Karpas-422 (cell line): ENCODE measurements at regions not wholly inside any gene's neighbourhood (a gene's known extent, or its start where the extent isn't known, plus 50 kb on each side); places are given as distances from the start of the nearest gene placed in this dataset.
A peak's percentile ranks its signal among the peaks of the same experiment; 100 is the strongest.
"Not testable (repeated sequence)": the region's sequence is repeated elsewhere in the genome, so short reads cannot be mapped to it uniquely, and the experiment has no call there.

Experiments
- DNase-seq: peaks from one replicate; pipeline ENCODE4 v3.0.0-alpha.2; 2015
- H2AFZ ChIP-seq: fragments of 200-600 bp; sonication (generic); 2 replicates; pipeline ENCODE4 v1.6.1; 2014; ENCODE audit warnings: antibody characterized with exemption, low read length, mixed read lengths
- H3K27ac ChIP-seq: fragments of 200-600 bp; sonication (generic); 2 replicates; pipeline ENCODE4 v1.5.1; 2014; ENCODE audit warnings: mild to moderate bottlenecking, low read length, moderate library complexity
- H3K27me3 ChIP-seq: fragments of 200-600 bp; sonication (generic); 2 replicates; pipeline ENCODE4 v1.6.1; 2014; ENCODE audit warnings: low read length, mixed read lengths
- H3K36me3 ChIP-seq: fragments of 200-600 bp; sonication (generic); 2 replicates; pipeline ENCODE4 v1.6.1; 2014; ENCODE audit warnings: low read length, mixed read lengths; ENCODE audit not compliant: insufficient read depth
- H3K4me1 ChIP-seq: fragments of 200-600 bp; sonication (generic); 2 replicates; pipeline ENCODE4 v1.6.1; 2014; ENCODE audit warnings: mild to moderate bottlenecking, low read length, mixed read lengths
- H3K4me2 ChIP-seq: fragments of 200-600 bp; sonication (generic); 2 replicates; pipeline ENCODE4 v1.6.1; 2014; ENCODE audit warnings: low read length, low read depth, mild to moderate bottlenecking; ENCODE audit not compliant: poor library complexity, severe bottlenecking
- H3K4me3 ChIP-seq: fragments of 200-600 bp; sonication (generic); 2 replicates; pipeline ENCODE4 v1.5.1; 2014; ENCODE audit warnings: mild to moderate bottlenecking, antibody characterized with exemption, low read length, mixed read lengths
- H3K79me2 ChIP-seq: fragments of 200-600 bp; sonication (generic); 2 replicates; pipeline ENCODE4 v1.6.1; 2014; ENCODE audit warnings: mild to moderate bottlenecking, low read length, mixed read lengths
- H3K9ac ChIP-seq: fragments of 200-600 bp; sonication (generic); 2 replicates; pipeline ENCODE4 v1.6.0; 2014; ENCODE audit warnings: low read length
- H3K9me2 ChIP-seq: fragments of 200-600 bp; sonication (generic), shearing (Covaris generic); replicated peaks from 2 replicates; pipeline ENCODE4 v1.6.0; 2014; ENCODE audit warnings: mild to moderate bottlenecking, low read length, moderate library complexity; ENCODE audit not compliant: insufficient read depth
- H3K9me3 ChIP-seq: fragments of 300-700, 200-600 bp; sonication (generic); 2 replicates; pipeline ENCODE4 v1.6.1; 2014; ENCODE audit warnings: low read length, mixed read lengths
- H4K20me1 ChIP-seq: fragments of 200-600 bp; sonication (generic); 2 replicates; pipeline ENCODE4 v1.6.1; 2014; ENCODE audit warnings: mild to moderate bottlenecking, antibody characterized with exemption, low read length, low read depth; ENCODE audit not compliant: insufficient read depth

- not testable (repeated sequence) for H3K9me3 ChIP-seq, H3K36me3 ChIP-seq, H3K27me3 ChIP-seq, H3K9ac ChIP-seq, H3K79me2 ChIP-seq, H3K9me2 ChIP-seq, H3K27ac ChIP-seq, H2AFZ ChIP-seq, H3K4me1 ChIP-seq, H3K4me2 ChIP-seq, H4K20me1 ChIP-seq, DNase-seq, H3K4me3 ChIP-seq
Observed at GRCh38 chr16:90220315-90220714, 143.2 kb upstream of the PRDM7 start.

- not testable (repeated sequence) for DNase-seq, H3K27me3 ChIP-seq
Observed at GRCh38 chr16:90175610-90176009, 98.5 kb upstream of the PRDM7 start.

GRCh38 chr16:90171626-90172025 is 94.5 kb upstream of the PRDM7 start:
- DNase-seq, H3K79me2 ChIP-seq, H2AFZ ChIP-seq, H3K9me3 ChIP-seq, H3K27ac ChIP-seq, H3K9ac ChIP-seq, H3K4me3 ChIP-seq, H3K36me3 ChIP-seq, H3K4me1 ChIP-seq, H3K27me3 ChIP-seq, H3K4me2 ChIP-seq, H4K20me1 ChIP-seq, H3K9me2 ChIP-seq: not testable (repeated sequence)

More at GRCh38 chr16:90175610-90176009, 98.5 kb upstream of the PRDM7 start:
- H3K9me2 ChIP-seq, H3K4me3 ChIP-seq, H3K27ac ChIP-seq, H2AFZ ChIP-seq, H3K9me3 ChIP-seq, H3K4me1 ChIP-seq, H3K4me2 ChIP-seq, H4K20me1 ChIP-seq, H3K36me3 ChIP-seq, H3K79me2 ChIP-seq, H3K9ac ChIP-seq: not testable (repeated sequence)

GRCh38 chr16:90169127-90169655 is 92.1 kb upstream of the PRDM7 start:
- not testable (repeated sequence) for H3K27ac ChIP-seq, H3K4me2 ChIP-seq, H2AFZ ChIP-seq, H3K36me3 ChIP-seq, H3K27me3 ChIP-seq, DNase-seq, H3K79me2 ChIP-seq, H3K9me2 ChIP-seq, H3K9ac ChIP-seq, H4K20me1 ChIP-seq, H3K4me1 ChIP-seq, H3K9me3 ChIP-seq, H3K4me3 ChIP-seq

GRCh38 chr16:90168349-90169126 is 91.4 kb upstream of the PRDM7 start:
- not testable (repeated sequence) for H3K9ac ChIP-seq, H3K4me1 ChIP-seq, H3K27me3 ChIP-seq, H3K79me2 ChIP-seq, H3K27ac ChIP-seq, H3K36me3 ChIP-seq, H3K9me3 ChIP-seq, H4K20me1 ChIP-seq, H3K4me3 ChIP-seq, H2AFZ ChIP-seq, H3K9me2 ChIP-seq, H3K4me2 ChIP-seq
- DNase-seq = peak; percentile 12

GRCh38 chr16:90167734-90168133 is 90.6 kb upstream of the PRDM7 start:
- not testable (repeated sequence) for H3K27ac ChIP-seq, H3K9me2 ChIP-seq, H3K27me3 ChIP-seq, H2AFZ ChIP-seq, H3K4me2 ChIP-seq, H3K36me3 ChIP-seq, DNase-seq, H4K20me1 ChIP-seq, H3K4me1 ChIP-seq, H3K4me3 ChIP-seq, H3K9me3 ChIP-seq, H3K79me2 ChIP-seq, H3K9ac ChIP-seq

GRCh38 chr16:90166679-90167556 is 89.8 kb upstream of the PRDM7 start:
- H4K20me1 ChIP-seq, H3K4me2 ChIP-seq, H3K4me3 ChIP-seq, H3K9ac ChIP-seq, H3K9me2 ChIP-seq, H3K79me2 ChIP-seq, H3K36me3 ChIP-seq, H3K9me3 ChIP-seq, H3K4me1 ChIP-seq, H3K27me3 ChIP-seq, H2AFZ ChIP-seq, H3K27ac ChIP-seq: not testable (repeated sequence)
- peak; percentile 39 for DNase-seq

GRCh38 chr16:90151027-90151426 is 73.9 kb upstream of the PRDM7 start:
- H3K79me2 ChIP-seq, H3K36me3 ChIP-seq, DNase-seq, H2AFZ ChIP-seq, H3K9ac ChIP-seq, H3K27me3 ChIP-seq, H3K9me2 ChIP-seq, H3K4me2 ChIP-seq, H3K27ac ChIP-seq, H3K4me1 ChIP-seq, H3K9me3 ChIP-seq, H4K20me1 ChIP-seq, H3K4me3 ChIP-seq: not testable (repeated sequence)
